ENCODE measurements at regions not wholly inside any gene's neighbourhood (a gene's known extent, or its start where the extent isn't known, plus 50 kb on each side); places are given as distances from the start of the nearest gene placed in this dataset.
A peak's percentile ranks its signal among the peaks of the same experiment; 100 is the strongest.

GRCh38 chr16:76194616-76195015 is 82.6 kb upstream of the CNTNAP4 start:
- H3K4me3 ChIP-seq: no peak overlapping the region
- TF ChIP-seq CTCF (IDR thresholded peaks at IDR 0.05): no peak
- peaks cover 6% of the 10 kb centered on the region in 3 donors for H3K4me1 ChIP-seq
- 51 to 58% methylated on average over 2 of the region's 2 CpGs for WGBS, 2 donors
- DNase-seq (no peak), FAIRE-seq (no peak), ATAC-seq (peak in 3 of 4 donors; percentile 48 to 78 (median 65))
- H3K9me3 ChIP-seq: no peaks in the 10 kb centered on the region
- H3K27ac ChIP-seq: no peak overlapping the region
- no peaks in the 10 kb centered on the region for H3K36me3 ChIP-seq
- intact Hi-C loops (cut with DNase I): no loop called here
- H3K27me3 ChIP-seq: no peaks in the 10 kb centered on the region

- FAIRE-seq: no peak
- Histone ChIP-seq H3K27ac (no peak overlapping the region), H3K36me3 (no peaks in the 10 kb centered on the region), H3K9me3 (no peaks in the 10 kb centered on the region), H3K4me1 (peaks cover 6% of the 10 kb centered on the region in 3 donors), H3K27me3 (no peaks in the 10 kb centered on the region), H3K4me3 (no peak overlapping the region)
- WGBS, 2 donors: 79 to 83% methylated on average over 3 of the region's 3 CpGs
- no peak for DNase-seq
- ATAC-seq: peak in 3 of 4 donors; percentile 15 to 37 (median 35)
- TF ChIP-seq CTCF (IDR thresholded peaks at IDR 0.05): no peak
- intact Hi-C loops (cut with DNase I): no loop called here
Measured at GRCh38 chr16:76195056-76195455, 82.1 kb upstream of the CNTNAP4 start.

- Histone ChIP-seq H3K36me3 (no peaks in the 10 kb centered on the region), H3K4me3 (no peak overlapping the region), H3K27me3 (no peaks in the 10 kb centered on the region), H3K9me3 (no peaks in the 10 kb centered on the region), H3K27ac (no peak overlapping the region), H3K4me1 (peaks cover 6% of the 10 kb centered on the region in 3 donors)
- intact Hi-C loops (cut with DNase I): no loop called here
- no peak for DNase-seq
- 3 to 35% methylated on average over 2 of the region's 2 CpGs for WGBS, 2 donors
- peak; percentile 29 to 89 (median 74) for ATAC-seq
- no peak for TF ChIP-seq CTCF (IDR thresholded peaks at IDR 0.05)
- no peak for FAIRE-seq
Measured at GRCh38 chr16:76195648-76196047, 81.6 kb upstream of the CNTNAP4 start.

- peaks cover 6% of the 10 kb centered on the region in 3 donors for H3K4me1 ChIP-seq
- intact Hi-C loops (cut with DNase I): no loop called here
- ATAC-seq (no peak), FAIRE-seq (no peak), DNase-seq (no peak)
- TF ChIP-seq CTCF (IDR thresholded peaks at IDR 0.05): no peak
- H3K27ac ChIP-seq: no peak overlapping the region
- 33 to 37% methylated on average over 1 of the region's 1 CpG for WGBS, 2 donors
- H3K4me3 ChIP-seq: no peak overlapping the region
- no peaks in the 10 kb centered on the region for H3K27me3 ChIP-seq
- no peaks in the 10 kb centered on the region for H3K9me3 ChIP-seq
- H3K36me3 ChIP-seq: no peaks in the 10 kb centered on the region
Measured at GRCh38 chr16:76197900-76198299, 79.3 kb upstream of the CNTNAP4 start.

GRCh38 chr16:76199681-76200220 is 77.5 kb upstream of the CNTNAP4 start:
- DNase-seq (no peak), ATAC-seq (no peak), FAIRE-seq (no peak)
- TF ChIP-seq CTCF (IDR thresholded peaks at IDR 0.05): no peak
- Histone ChIP-seq H3K4me1 (peaks cover 6% of the 10 kb centered on the region in 3 donors), H3K27ac (no peak overlapping the region), H3K4me3 (no peak overlapping the region), H3K36me3 (no peaks in the 10 kb centered on the region), H3K27me3 (no peaks in the 10 kb centered on the region), H3K9me3 (no peaks in the 10 kb centered on the region)
- 82 to 85% methylated on average over 4 of the region's 4 CpGs for WGBS, 2 donors
- intact Hi-C loops (cut with DNase I): no loop called here

Data from pancreas (tissue), 10 donors.